Activated CD4-positive, alpha-beta T cell treated with anti-CD3 and anti-CD28 coated beads for 4 hours (primary cell): ENCODE measurements at regions not wholly inside any gene's neighbourhood (a gene's known extent, or its start where the extent isn't known, plus 50 kb on each side); places are given as distances from the start of the nearest gene placed in this dataset.
"Not testable (repeated sequence)": the region's sequence is repeated elsewhere in the genome, so short reads cannot be mapped to it uniquely, and the experiment has no call there.

Experiments
- DNase-seq, 2 donors: peaks; one replicate each; pipeline ENCODE4 v3.0.0-alpha.2; 2020

- DNase-seq, result no peak
Observed at GRCh38 chr14:40340708-40341107, 908.5 kb upstream of the FBXO33 start.

GRCh38 chr14:40336846-40337245, 904.6 kb upstream of the FBXO33 start:
- DNase-seq, result no peak

- not testable (repeated sequence) for DNase-seq
Observed at GRCh38 chr14:40326519-40326918, 894.3 kb upstream of the FBXO33 start.

GRCh38 chr14:40318211-40318719, 886.0 kb upstream of the FBXO33 start:
- DNase-seq, result no peak

GRCh38 chr14:40317690-40318089, 885.5 kb upstream of the FBXO33 start:
- DNase-seq, result no peak

- DNase-seq, result no peak
Observed at GRCh38 chr14:40312296-40312695, 880.1 kb upstream of the FBXO33 start.

GRCh38 chr14:40309124-40309523, 876.9 kb upstream of the FBXO33 start:
- DNase-seq, result no peak

- no peak for DNase-seq
Observed at GRCh38 chr14:40308240-40308639, 876.0 kb upstream of the FBXO33 start.

- no peak for DNase-seq
Observed at GRCh38 chr14:40296821-40297220, 864.6 kb upstream of the FBXO33 start.

- no peak for DNase-seq
Observed at GRCh38 chr14:40292664-40293063, 860.4 kb upstream of the FBXO33 start.

- DNase-seq, result no peak
Observed at GRCh38 chr14:40282196-40282595, 850.0 kb upstream of the FBXO33 start.

- DNase-seq, result no peak
Observed at GRCh38 chr14:40280652-40281051, 848.4 kb upstream of the FBXO33 start.

- DNase-seq, result no peak
Observed at GRCh38 chr14:40273417-40273816, 841.2 kb upstream of the FBXO33 start.

- DNase-seq, result no peak
Observed at GRCh38 chr14:40271480-40271879, 839.2 kb upstream of the FBXO33 start.

- DNase-seq, result no peak
Observed at GRCh38 chr14:40269436-40269835, 837.2 kb upstream of the FBXO33 start.

- no peak for DNase-seq
Observed at GRCh38 chr14:40268236-40268635, 836.0 kb upstream of the FBXO33 start.

- no peak for DNase-seq
Observed at GRCh38 chr14:40265096-40265495, 832.9 kb upstream of the FBXO33 start.

- no peak for DNase-seq
Observed at GRCh38 chr14:40252817-40253447, 820.7 kb upstream of the FBXO33 start.

- no peak for DNase-seq
Observed at GRCh38 chr14:40248671-40249070, 816.4 kb upstream of the FBXO33 start.

GRCh38 chr14:40240245-40240859, 808.1 kb upstream of the FBXO33 start:
- DNase-seq, result no peak

- DNase-seq, result no peak
Observed at GRCh38 chr14:40232302-40232701, 800.1 kb upstream of the FBXO33 start.

- no peak for DNase-seq
Observed at GRCh38 chr14:40229676-40230075, 797.4 kb upstream of the FBXO33 start.

GRCh38 chr14:40222996-40223395, 790.8 kb upstream of the FBXO33 start:
- DNase-seq, result no peak

- no peak for DNase-seq
Observed at GRCh38 chr14:40221428-40221827, 789.2 kb upstream of the FBXO33 start.

GRCh38 chr14:40219032-40219431, 786.8 kb upstream of the FBXO33 start:
- DNase-seq, result no peak
